SU-DHL-6 (cell line): ENCODE measurements at regions not wholly inside any gene's neighbourhood (a gene's known extent, or its start where the extent isn't known, plus 50 kb on each side); places are given as distances from the start of the nearest gene placed in this dataset.

ENCODE experiments used
- H2AFZ ChIP-seq: fragments of 200-600 bp; sonication (generic); 2 replicates; pipeline ENCODE4 v1.6.1; 2014; ENCODE audit warnings: low read depth, mild to moderate bottlenecking, moderate library complexity, mixed read lengths, antibody characterized with exemption, low read length; ENCODE audit not compliant: severe bottlenecking
- H3F3A ChIP-seq: fragments of 200-600 bp; shearing (Covaris generic); 2 replicates; pipeline ENCODE4 v1.6.0; 2016; ENCODE audit warnings: antibody characterized with exemption, mild to moderate bottlenecking; ENCODE audit not compliant: insufficient read depth
- H3K27ac ChIP-seq: fragments of 200-600 bp; sonication (generic); 2 replicates; pipeline ENCODE4 v1.5.1; 2016; ENCODE audit warnings: low read depth, mild to moderate bottlenecking, low read length, moderate library complexity, mixed read lengths
- H3K27me3 ChIP-seq: fragments of 200-600 bp; sonication (generic), shearing (Covaris generic); 2 replicates; pipeline ENCODE4 v1.6.0; 2014; ENCODE audit warnings: mild to moderate bottlenecking, low read length
- H3K36me3 ChIP-seq: fragments of 200-600 bp; sonication (generic); 2 replicates; pipeline ENCODE4 v1.6.1; 2014; ENCODE audit warnings: mild to moderate bottlenecking, low read length, mixed read lengths
- H3K4me2 ChIP-seq: fragments of 300-600, 200-600 bp; shearing (Covaris generic), sonication (generic); 2 replicates; pipeline ENCODE4 v1.6.0; 2014; ENCODE audit warnings: low read length, low read depth, mild to moderate bottlenecking; ENCODE audit not compliant: poor library complexity, severe bottlenecking
- H3K4me3 ChIP-seq: fragments of 200-600 bp; sonication (generic); 2 replicates; pipeline ENCODE4 v1.5.1; 2014; ENCODE audit warnings: antibody characterized with exemption, low read length, mild to moderate bottlenecking, mixed read lengths; ENCODE audit not compliant: insufficient read depth, poor library complexity, severe bottlenecking
- H3K79me2 ChIP-seq: fragments of 200-600 bp; sonication (generic); 2 replicates; pipeline ENCODE4 v1.6.1; 2014; ENCODE audit warnings: mild to moderate bottlenecking, low read length, moderate library complexity; ENCODE audit not compliant: insufficient read depth
- H3K9ac ChIP-seq: fragments of 200-600 bp; sonication (generic); 2 replicates; pipeline ENCODE4 v1.7.0; 2014; ENCODE audit warnings: mild to moderate bottlenecking, low read length
- H3K9me2 ChIP-seq: fragments of 200-600 bp; sonication (generic); replicated peaks from 2 replicates; pipeline ENCODE4 v1.6.1; 2014; ENCODE audit warnings: low read length; ENCODE audit not compliant: insufficient read depth
- H3K9me3 ChIP-seq: fragments of 200-600 bp; sonication (generic); 2 replicates; pipeline ENCODE4 v1.6.1; 2014; ENCODE audit warnings: low read length, mixed read lengths; ENCODE audit not compliant: insufficient read depth
- H4K20me1 ChIP-seq: fragments of 200-600 bp; sonication (generic); 2 replicates; pipeline ENCODE4 v1.6.1; 2014; ENCODE audit warnings: low read depth, mild to moderate bottlenecking, antibody characterized with exemption, low read length, moderate library complexity, mixed read lengths
- EZH2phosphoT487 ChIP-seq: fragments of 200-600 bp; sonication (generic), shearing (Covaris generic); conservative IDR thresholded peaks from 2 replicates; pipeline ENCODE4 v1.6.1; 2018; ENCODE audit warnings: mild to moderate bottlenecking, antibody characterized with exemption, low read length, moderate library complexity, mixed read lengths
- TF ChIP-seq, protein P1 (sequence below): fragments of 200-600 bp; sonication (generic); IDR thresholded peaks from one replicate; pipeline ENCODE4 v1.5.1; 2017; ENCODE audit warnings: antibody characterized with exemption, mild to moderate bottlenecking, low read length, moderate library complexity; ENCODE audit not compliant: insufficient read depth, poor library complexity, severe bottlenecking

DNA sequence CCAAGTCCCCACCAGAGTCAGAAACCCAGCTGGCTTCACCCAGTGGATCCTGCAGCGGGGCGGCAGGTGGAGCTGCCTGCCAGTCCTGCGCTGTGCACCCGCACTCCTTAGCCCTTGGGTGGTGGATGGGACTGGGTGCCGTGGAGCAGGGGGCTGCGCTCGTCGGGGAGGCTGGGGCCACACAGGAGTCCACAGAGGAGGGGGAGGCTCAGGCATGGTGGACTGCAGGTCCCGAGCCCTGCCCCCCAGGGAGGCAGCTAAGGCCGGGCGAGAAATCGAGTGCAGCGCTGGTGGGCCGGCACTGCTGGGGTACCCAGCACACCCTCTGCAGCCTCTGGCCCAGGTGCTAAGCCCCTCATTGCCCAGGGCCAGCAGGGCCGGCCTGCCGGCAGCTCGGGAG lies 144.6 kb upstream of the MGAT5 start:
- H3K9me3 ChIP-seq, result no peaks in the 10 kb centered on the region
- no peaks in the 10 kb centered on the region for H3K79me2 ChIP-seq
- H3K27me3 ChIP-seq, result no peaks in the 10 kb centered on the region

DNA sequence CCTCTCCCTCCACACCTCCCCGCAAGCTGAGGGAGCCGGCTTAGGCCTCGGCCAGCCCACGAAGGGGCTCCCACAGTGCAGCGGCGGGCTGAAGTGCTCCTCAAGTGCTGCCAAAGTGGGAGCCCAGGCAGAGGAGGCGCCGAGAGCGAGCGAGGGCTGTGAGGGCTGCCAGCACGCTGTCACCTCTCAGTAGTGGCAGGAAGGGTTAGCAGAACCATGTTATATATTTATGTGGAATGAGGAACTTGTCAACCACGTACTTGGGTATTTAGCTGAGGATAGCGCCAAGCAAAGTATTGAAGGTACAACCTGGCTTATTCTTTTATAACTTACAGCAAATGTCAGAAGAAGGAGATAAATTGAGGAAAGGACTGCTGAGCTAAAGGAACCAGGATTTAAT lies 144.1 kb upstream of the MGAT5 start:
- no peak overlapping the region for H3K9ac ChIP-seq
- H4K20me1 ChIP-seq, result no peaks in the 10 kb centered on the region
- no peak overlapping the region for H3K27ac ChIP-seq
- no peak overlapping the region for H2AFZ ChIP-seq
- no peak for TF ChIP-seq EZH2phosphoT487
- TF ChIP-seq, protein P1, sequence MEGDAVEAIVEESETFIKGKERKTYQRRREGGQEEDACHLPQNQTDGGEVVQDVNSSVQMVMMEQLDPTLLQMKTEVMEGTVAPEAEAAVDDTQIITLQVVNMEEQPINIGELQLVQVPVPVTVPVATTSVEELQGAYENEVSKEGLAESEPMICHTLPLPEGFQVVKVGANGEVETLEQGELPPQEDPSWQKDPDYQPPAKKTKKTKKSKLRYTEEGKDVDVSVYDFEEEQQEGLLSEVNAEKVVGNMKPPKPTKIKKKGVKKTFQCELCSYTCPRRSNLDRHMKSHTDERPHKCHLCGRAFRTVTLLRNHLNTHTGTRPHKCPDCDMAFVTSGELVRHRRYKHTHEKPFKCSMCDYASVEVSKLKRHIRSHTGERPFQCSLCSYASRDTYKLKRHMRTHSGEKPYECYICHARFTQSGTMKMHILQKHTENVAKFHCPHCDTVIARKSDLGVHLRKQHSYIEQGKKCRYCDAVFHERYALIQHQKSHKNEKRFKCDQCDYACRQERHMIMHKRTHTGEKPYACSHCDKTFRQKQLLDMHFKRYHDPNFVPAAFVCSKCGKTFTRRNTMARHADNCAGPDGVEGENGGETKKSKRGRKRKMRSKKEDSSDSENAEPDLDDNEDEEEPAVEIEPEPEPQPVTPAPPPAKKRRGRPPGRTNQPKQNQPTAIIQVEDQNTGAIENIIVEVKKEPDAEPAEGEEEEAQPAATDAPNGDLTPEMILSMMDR, result no peak
- no peaks in the 10 kb centered on the region for H3F3A ChIP-seq
- no peaks in the 10 kb centered on the region for H3K9me2 ChIP-seq
- no peaks in the 10 kb centered on the region for H3K36me3 ChIP-seq
- no peaks in the 10 kb centered on the region for H3K79me2 ChIP-seq
- no peak overlapping the region for H3K4me2 ChIP-seq
- no peak overlapping the region for H3K4me3 ChIP-seq
- no peaks in the 10 kb centered on the region for H3K27me3 ChIP-seq
- no peaks in the 10 kb centered on the region for H3K9me3 ChIP-seq

More for the DNA sequence above, 144.6 kb upstream of the MGAT5 start:
- Histone ChIP-seq H4K20me1 (no peaks in the 10 kb centered on the region), H3K9me2 (no peaks in the 10 kb centered on the region), H2AFZ (no peak overlapping the region), H3K36me3 (no peaks in the 10 kb centered on the region), H3K27ac (no peak overlapping the region), H3K9ac (no peak overlapping the region), H3F3A (no peaks in the 10 kb centered on the region), H3K4me2 (no peak overlapping the region), H3K4me3 (no peak overlapping the region)
- TF ChIP-seq, protein P1, result no peak
- TF ChIP-seq EZH2phosphoT487, result no peak

DNA sequence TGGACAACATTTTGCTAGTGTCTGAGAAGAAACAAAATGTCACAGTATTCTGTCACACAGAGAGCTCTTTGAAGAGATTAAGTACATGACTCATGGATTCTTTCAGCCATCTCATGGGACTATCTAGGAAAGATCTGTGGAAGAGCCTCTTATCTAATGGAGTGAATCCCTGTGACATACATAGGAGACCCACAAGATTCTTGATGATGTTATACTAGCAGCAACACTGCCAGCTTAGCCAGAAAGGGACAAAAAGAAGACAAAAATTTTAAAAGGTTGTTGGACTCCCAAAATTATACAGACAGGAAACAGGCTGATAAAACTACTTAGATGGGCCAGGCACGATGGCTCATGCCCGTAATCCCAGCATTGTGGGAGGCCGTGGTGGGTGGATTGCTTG lies 143.3 kb upstream of the MGAT5 start:
- Histone ChIP-seq H3K36me3 (no peaks in the 10 kb centered on the region), H3F3A (no peaks in the 10 kb centered on the region), H3K9ac (no peak overlapping the region), H3K4me2 (no peak overlapping the region), H3K79me2 (no peaks in the 10 kb centered on the region), H2AFZ (no peak overlapping the region), H3K9me3 (no peaks in the 10 kb centered on the region), H4K20me1 (no peaks in the 10 kb centered on the region), H3K27me3 (no peaks in the 10 kb centered on the region), H3K4me3 (no peak overlapping the region), H3K27ac (no peak overlapping the region), H3K9me2 (no peaks in the 10 kb centered on the region)
- TF ChIP-seq, protein P1, result no peak
- TF ChIP-seq EZH2phosphoT487, result no peak

DNA sequence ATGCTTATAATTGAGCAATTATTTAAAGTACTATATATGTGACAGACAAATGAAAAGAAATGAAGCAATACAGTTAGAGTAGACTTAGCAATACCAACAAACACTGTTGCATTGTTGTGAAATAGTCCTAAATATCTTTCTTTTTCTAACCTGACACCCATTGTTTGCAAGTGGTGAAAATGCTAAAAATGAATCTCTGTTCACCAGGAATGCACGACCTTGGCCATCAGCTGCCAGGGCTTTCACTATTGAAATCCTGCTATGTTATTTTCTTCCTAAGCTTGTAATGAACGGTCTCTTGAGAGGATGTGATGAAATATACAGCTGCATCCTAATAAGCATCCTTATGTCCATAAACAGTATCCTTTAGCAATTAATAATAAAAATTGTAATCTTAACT lies 136.2 kb upstream of the MGAT5 start:
- Histone ChIP-seq H3K27ac (no peak overlapping the region), H3K9me2 (no peaks in the 10 kb centered on the region), H3F3A (peaks cover 6% of the 10 kb centered on the region; the same call in 1 of the 2 replicates), H3K4me3 (no peak overlapping the region), H3K79me2 (peaks cover 11% of the 10 kb centered on the region), H4K20me1 (no peaks in the 10 kb centered on the region; the same call in 1 of the 2 replicates), H3K9ac (no peak overlapping the region), H3K36me3 (no peaks in the 10 kb centered on the region), H2AFZ (no peak overlapping the region), H3K9me3 (no peaks in the 10 kb centered on the region), H3K4me2 (no peak overlapping the region), H3K27me3 (no peaks in the 10 kb centered on the region)
- TF ChIP-seq, protein P1, result no peak
- no peak for TF ChIP-seq EZH2phosphoT487
